SK-N-MC (cell line): ENCODE measurements at regions not wholly inside any gene's neighbourhood (a gene's known extent, or its start where the extent isn't known, plus 50 kb on each side); places are given as distances from the start of the nearest gene placed in this dataset.

Source experiments
- DNase-seq: peaks from one replicate; pipeline ENCODE4 v3.0.0-alpha.2; 2011; ENCODE audit warnings: low read depth, low spot score
- H3K27ac ChIP-seq: fragments of 200-600 bp; sonication (generic); 2 replicates; pipeline ENCODE4 v1.5.1; 2016; ENCODE audit warnings: mixed run types
- H3K36me3 ChIP-seq: fragments of 200-600 bp; sonication (generic); 2 replicates; pipeline ENCODE4 v1.6.1; 2017; ENCODE audit warnings: antibody characterized with exemption, low read length, mixed read lengths; ENCODE audit not compliant: insufficient read depth
- H3K4me3 ChIP-seq: fragments of 200-600 bp; sonication (generic); 2 replicates; pipeline ENCODE4 v1.5.1; 2016
- H3K9ac ChIP-seq: fragments of 200-600 bp; sonication (generic); 2 replicates; pipeline ENCODE4 v1.8.0; 2017; ENCODE audit warnings: mixed run types, mixed read lengths; ENCODE audit not compliant: insufficient read length
- H3K9me3 ChIP-seq: fragments of 200-600 bp; sonication (generic); 2 replicates; pipeline ENCODE4 v1.6.1; 2017; ENCODE audit warnings: low read depth, mild to moderate bottlenecking, antibody characterized with exemption, low read length, moderate library complexity, mixed read lengths
- EZH2 ChIP-seq: fragments of 200-600 bp; sonication (generic); IDR thresholded peaks from one replicate; pipeline ENCODE4 v1.6.1; 2017; ENCODE audit warnings: antibody characterized with exemption
- FOXP2 ChIP-seq: optimal IDR thresholded peaks from 2 replicates; pipeline ENCODE3; 2011; ENCODE audit warnings: mild to moderate bottlenecking, moderate library complexity; ENCODE audit not compliant: insufficient read depth; ENCODE audit errors: extremely low read length, control extremely low read depth
- POLR2AphosphoS5 ChIP-seq: IDR thresholded peaks from 2 replicates; pipeline ENCODE4 v1.6.1; 2012; ENCODE audit warnings: mild to moderate bottlenecking, low read depth, low read length, borderline replicate concordance

DNA sequence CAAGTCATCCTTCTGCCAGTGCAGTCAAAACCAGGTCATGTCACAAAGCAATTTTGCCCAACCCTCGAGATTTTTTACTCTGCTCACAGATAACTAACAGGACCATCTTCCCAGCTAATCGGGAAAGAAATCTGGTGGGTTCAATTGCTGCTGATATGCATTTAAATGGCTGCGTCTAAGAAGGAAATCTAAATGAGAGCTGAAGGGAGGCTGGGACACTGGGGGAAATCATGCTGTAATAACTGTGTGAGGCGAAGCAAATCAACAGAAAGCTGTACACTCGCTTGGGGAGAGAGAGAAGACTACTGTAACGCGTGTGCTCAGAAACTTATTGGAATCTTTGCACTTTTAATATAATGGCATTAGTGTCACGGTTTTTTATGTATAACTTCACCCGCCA lies 535.0 kb downstream of the CDK5RAP2 start:
- Histone ChIP-seq H3K9me3 (no peaks in the 10 kb centered on the region), H3K36me3 (no peaks in the 10 kb centered on the region), H3K27ac (no peak overlapping the region), H3K9ac (no peak overlapping the region), H3K4me3 (no peak overlapping the region)
- no peak for TF ChIP-seq FOXP2
- TF ChIP-seq POLR2AphosphoS5, result no peak
- no peak for TF ChIP-seq EZH2
- DNase-seq, result no peak

DNA sequence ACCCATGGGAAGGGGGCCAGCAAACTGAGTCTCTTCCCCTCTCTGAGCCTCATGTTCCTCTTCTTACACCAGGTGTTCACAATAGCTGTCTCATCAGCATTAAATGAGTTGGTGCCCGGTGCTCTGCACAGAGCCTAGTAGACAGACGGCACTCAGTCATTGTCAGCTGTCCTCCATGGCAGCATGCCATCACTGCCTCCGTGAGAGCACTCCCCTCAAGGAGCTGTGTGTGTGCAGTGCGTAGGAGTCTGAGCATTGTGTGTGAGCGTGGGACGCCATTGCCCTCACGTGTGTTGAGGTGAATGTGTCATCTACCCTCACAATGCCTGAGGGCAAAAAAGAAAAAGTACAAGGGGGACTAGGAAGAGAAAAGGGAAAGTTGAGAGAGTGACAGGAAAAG lies 536.5 kb downstream of the CDK5RAP2 start:
- no peak for TF ChIP-seq EZH2
- no peak for TF ChIP-seq POLR2AphosphoS5
- no peak for TF ChIP-seq FOXP2
- Histone ChIP-seq H3K9me3 (no peaks in the 10 kb centered on the region), H3K4me3 (no peak overlapping the region), H3K36me3 (no peaks in the 10 kb centered on the region), H3K27ac (no peak overlapping the region), H3K9ac (no peak overlapping the region)
- DNase-seq, result no peak

GRCh38 chr9:120040896-120041295 lies 539.1 kb downstream of the CDK5RAP2 start:
- Histone ChIP-seq H3K36me3 (no peaks in the 10 kb centered on the region), H3K4me3 (no peak overlapping the region), H3K27ac (no peak overlapping the region), H3K9me3 (no peaks in the 10 kb centered on the region), H3K9ac (no peak overlapping the region)
- TF ChIP-seq FOXP2 (no peak), EZH2 (no peak), POLR2AphosphoS5 (no peak)
- DNase-seq, result no peak

GRCh38 chr9:120038342-120038741 lies 541.6 kb downstream of the CDK5RAP2 start:
- no peaks in the 10 kb centered on the region for H3K36me3 ChIP-seq
- no peak for TF ChIP-seq FOXP2
- TF ChIP-seq EZH2, result no peak
- TF ChIP-seq POLR2AphosphoS5, result no peak
- H3K4me3 ChIP-seq, result no peak overlapping the region
- no peaks in the 10 kb centered on the region for H3K9me3 ChIP-seq
- H3K9ac ChIP-seq, result no peak overlapping the region
- H3K27ac ChIP-seq, result no peak overlapping the region
- DNase-seq, result no peak

DNA sequence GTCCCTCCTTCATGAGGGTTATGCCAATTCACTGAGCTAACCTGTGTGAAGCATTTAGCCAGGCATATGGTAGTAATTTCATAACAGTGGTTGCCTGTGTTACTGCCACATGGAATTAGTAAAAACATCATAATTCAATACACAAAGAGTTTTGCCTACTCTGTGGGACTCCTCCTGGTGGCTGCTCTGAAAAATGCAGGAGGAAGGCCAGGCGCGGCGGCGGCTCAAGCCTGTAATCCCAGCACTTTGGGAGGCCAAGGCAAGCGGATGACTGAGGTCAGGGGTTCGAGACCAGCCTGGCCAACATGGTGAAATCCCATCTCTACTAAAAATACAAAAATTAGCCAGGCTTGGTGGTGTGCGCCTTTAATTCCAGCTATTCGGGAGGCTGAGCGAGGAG lies 547.3 kb downstream of the CDK5RAP2 start:
- no peaks in the 10 kb centered on the region for H3K9me3 ChIP-seq
- no peak for DNase-seq
- no peak overlapping the region for H3K9ac ChIP-seq
- TF ChIP-seq EZH2 (no peak), FOXP2 (no peak), POLR2AphosphoS5 (no peak)
- H3K27ac ChIP-seq, result no peak overlapping the region
- H3K36me3 ChIP-seq, result no peaks in the 10 kb centered on the region
- H3K4me3 ChIP-seq, result no peak overlapping the region

- H3K27ac ChIP-seq, result no peak overlapping the region
- no peaks in the 10 kb centered on the region for H3K36me3 ChIP-seq
- DNase-seq, result no peak
- H3K9ac ChIP-seq, result no peak overlapping the region
- no peak overlapping the region for H3K4me3 ChIP-seq
- no peak for TF ChIP-seq FOXP2
- no peak for TF ChIP-seq POLR2AphosphoS5
- no peak for TF ChIP-seq EZH2
- H3K9me3 ChIP-seq, result no peaks in the 10 kb centered on the region
Measured at GRCh38 chr9:120030847-120031246, 549.1 kb downstream of the CDK5RAP2 start.

GRCh38 chr9:120018550-120018949 lies 561.4 kb downstream of the CDK5RAP2 start:
- DNase-seq, result no peak
- Histone ChIP-seq H3K9ac (no peak overlapping the region), H3K4me3 (no peak overlapping the region), H3K9me3 (no peaks in the 10 kb centered on the region), H3K27ac (no peak overlapping the region), H3K36me3 (no peaks in the 10 kb centered on the region)
- TF ChIP-seq EZH2 (no peak), FOXP2 (no peak), POLR2AphosphoS5 (no peak)

DNA sequence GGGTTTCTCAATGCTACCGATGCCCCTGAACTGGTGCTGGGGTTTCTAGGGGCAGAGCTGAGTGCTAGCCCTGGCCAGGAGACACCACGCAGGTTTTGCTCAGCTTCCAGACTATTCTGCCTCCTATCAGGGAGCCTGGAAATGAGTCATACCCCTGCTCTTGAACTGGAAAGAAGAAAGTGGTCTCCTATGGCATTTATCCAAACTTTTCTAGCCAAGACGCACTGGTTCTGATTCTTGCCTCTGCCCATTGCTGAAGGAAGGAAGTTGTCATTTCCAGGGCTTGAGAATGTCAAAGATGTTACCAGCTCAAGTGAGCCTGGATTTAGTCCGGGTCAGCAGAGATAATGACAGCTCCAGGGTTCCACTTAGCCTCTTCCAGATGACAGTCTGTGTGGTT lies 561.9 kb downstream of the CDK5RAP2 start:
- no peaks in the 10 kb centered on the region for H3K9me3 ChIP-seq
- DNase-seq, result no peak
- no peaks in the 10 kb centered on the region for H3K36me3 ChIP-seq
- H3K27ac ChIP-seq, result no peak overlapping the region
- no peak overlapping the region for H3K9ac ChIP-seq
- H3K4me3 ChIP-seq, result no peak overlapping the region
- no peak for TF ChIP-seq EZH2

DNA sequence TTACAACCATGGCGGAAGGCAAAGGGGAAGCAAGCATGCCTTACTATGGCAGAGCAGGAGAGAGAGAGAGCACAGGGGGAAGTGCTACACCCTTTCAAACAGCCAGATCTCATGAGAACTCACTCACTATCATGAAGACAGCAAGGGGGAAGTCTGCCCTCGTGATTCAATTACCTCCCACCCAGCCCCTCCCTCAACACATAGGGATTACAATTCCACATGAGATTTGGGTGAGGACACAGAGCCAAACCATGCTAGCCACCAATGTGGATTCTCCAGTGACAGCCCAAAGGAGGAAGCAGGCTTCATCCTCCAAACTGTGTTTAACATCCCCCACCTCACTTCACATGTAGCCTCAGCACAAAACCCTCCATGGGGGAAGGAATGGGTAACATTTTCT lies 563.7 kb downstream of the CDK5RAP2 start:
- H3K36me3 ChIP-seq, result no peaks in the 10 kb centered on the region
- no peak for TF ChIP-seq POLR2AphosphoS5
- TF ChIP-seq EZH2, result no peak
- no peak for TF ChIP-seq FOXP2
- no peak for DNase-seq
- no peak overlapping the region for H3K27ac ChIP-seq
- no peak overlapping the region for H3K9ac ChIP-seq
- H3K4me3 ChIP-seq, result no peak overlapping the region
- no peaks in the 10 kb centered on the region for H3K9me3 ChIP-seq

DNA sequence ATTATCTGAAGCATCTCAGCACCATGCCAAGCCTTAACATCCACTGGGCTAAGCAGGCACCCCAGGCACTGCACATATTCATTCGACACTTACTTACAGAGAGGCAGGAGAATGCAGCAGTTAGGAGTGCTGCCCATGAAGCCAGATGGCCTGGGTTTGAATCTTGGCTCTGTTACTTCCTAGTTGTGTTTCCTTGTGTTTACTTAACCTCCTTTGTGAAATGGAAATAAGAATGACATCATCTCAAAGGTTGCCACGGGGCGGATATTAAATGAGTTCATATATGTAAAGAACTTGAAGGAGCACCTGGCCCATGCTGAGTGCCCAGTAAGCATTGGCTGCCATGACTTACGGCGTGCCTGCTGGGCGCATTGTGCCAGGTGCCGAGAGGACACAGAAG lies 565.2 kb downstream of the CDK5RAP2 start:
- Histone ChIP-seq H3K4me3 (no peak overlapping the region), H3K27ac (no peak overlapping the region), H3K9ac (no peak overlapping the region), H3K36me3 (no peaks in the 10 kb centered on the region), H3K9me3 (no peaks in the 10 kb centered on the region)
- TF ChIP-seq POLR2AphosphoS5, result no peak
- TF ChIP-seq FOXP2, result no peak
- TF ChIP-seq EZH2, result no peak
- DNase-seq, result no peak

DNA sequence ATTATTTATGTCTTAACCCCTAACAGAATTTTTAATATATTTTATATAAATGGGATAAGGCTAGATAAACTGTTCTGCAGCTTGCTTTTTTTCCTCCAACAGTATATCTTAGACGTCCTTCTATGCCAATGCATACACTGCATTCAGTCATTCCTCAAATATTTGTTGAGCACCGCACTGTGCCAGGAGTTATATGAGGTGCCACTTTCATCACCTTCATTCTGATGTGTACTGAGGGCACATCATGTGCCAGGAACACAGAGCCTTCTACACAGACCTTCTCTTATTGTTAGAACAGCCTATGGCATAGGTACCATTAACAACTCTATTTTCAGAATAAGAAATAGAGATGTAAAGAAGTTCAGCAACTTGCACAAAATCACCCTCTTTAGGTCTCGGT lies 570.1 kb downstream of the CDK5RAP2 start:
- Histone ChIP-seq H3K9me3 (no peaks in the 10 kb centered on the region), H3K4me3 (no peak overlapping the region), H3K9ac (no peak overlapping the region), H3K36me3 (no peaks in the 10 kb centered on the region), H3K27ac (no peak overlapping the region)
- TF ChIP-seq EZH2 (no peak), FOXP2 (no peak), POLR2AphosphoS5 (no peak)
- DNase-seq, result no peak
